WI38 (cell line): ENCODE measurements at regions not wholly inside any gene's neighbourhood (a gene's known extent, or its start where the extent isn't known, plus 50 kb on each side); places are given as distances from the start of the nearest gene placed in this dataset.

Experiments
- H3K4me3 ChIP-seq: 2 replicates; pipeline ENCODE4 v1.5.1; 2011; ENCODE audit warnings: low read depth, mild to moderate bottlenecking, control low read depth, low read length
- CTCF ChIP-seq: IDR thresholded peaks from 2 replicates; pipeline ENCODE4 v1.5.1; 2012; ENCODE audit warnings: low read depth, mild to moderate bottlenecking, control low read depth, low read length

- no peak for TF ChIP-seq CTCF
- no peak overlapping the region for H3K4me3 ChIP-seq
Observed at GRCh38 chr6:23262864-23263263, 693.5 kb downstream of the HDGFL1 start.

GRCh38 chr6:23265270-23265669 lies 695.9 kb downstream of the HDGFL1 start:
- H3K4me3 ChIP-seq: no peak overlapping the region
- TF ChIP-seq CTCF: no peak

DNA sequence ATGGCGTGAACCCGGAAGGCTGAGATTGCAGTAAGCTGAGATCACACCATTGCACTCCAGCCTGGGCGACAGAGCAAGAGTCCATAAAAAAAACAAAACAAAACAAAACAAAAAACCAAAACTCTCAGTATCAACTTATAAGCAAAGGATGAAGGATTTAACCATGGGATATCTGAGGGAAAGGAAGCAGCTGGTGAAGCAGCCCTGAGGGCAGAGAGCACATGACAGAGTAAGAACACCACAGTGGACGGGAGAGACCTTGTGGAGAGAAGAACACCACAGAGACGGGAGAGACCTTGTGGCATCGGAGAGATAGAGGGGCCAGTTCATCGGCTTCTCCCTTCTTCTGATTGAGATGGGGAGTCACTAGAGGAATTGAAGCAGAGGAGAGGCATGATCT lies 697.2 kb downstream of the HDGFL1 start:
- no peak for TF ChIP-seq CTCF
- H3K4me3 ChIP-seq: no peak overlapping the region

DNA sequence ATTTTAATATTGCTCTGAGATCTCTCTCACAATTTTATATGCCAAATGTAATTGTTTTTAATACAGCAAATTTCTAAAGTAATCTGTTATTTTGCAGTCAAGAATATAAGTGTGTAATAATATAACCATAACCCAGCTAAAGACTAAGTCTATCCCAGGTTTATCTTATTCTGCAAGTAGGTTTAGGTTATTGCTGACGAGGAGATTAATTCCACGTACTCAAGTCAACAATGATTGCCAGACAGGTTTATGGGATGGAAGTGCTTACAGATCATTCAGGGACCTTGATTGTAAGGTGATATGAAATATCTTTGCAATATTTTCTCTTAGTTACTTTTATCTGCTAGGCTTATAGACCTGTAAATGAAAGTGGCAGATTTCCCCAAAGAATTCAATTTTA lies 698.3 kb downstream of the HDGFL1 start:
- H3K4me3 ChIP-seq: no peak overlapping the region
- TF ChIP-seq CTCF: no peak

- H3K4me3 ChIP-seq: no peak overlapping the region
- TF ChIP-seq CTCF: no peak
Observed at GRCh38 chr6:23268348-23268747, 699.0 kb downstream of the HDGFL1 start.

GRCh38 chr6:23269436-23269835 lies 700.1 kb downstream of the HDGFL1 start:
- H3K4me3 ChIP-seq: no peak overlapping the region
- TF ChIP-seq CTCF: no peak

- no peak for TF ChIP-seq CTCF
- H3K4me3 ChIP-seq: no peak overlapping the region
Observed at GRCh38 chr6:23272536-23272935, 703.2 kb downstream of the HDGFL1 start.
